ENCODE measurements at regions not wholly inside any gene's neighbourhood (a gene's known extent, or its start where the extent isn't known, plus 50 kb on each side); places are given as distances from the start of the nearest gene placed in this dataset.

- DNase-seq (ENCODE audit: low read depth in 1 of 2, low spot score in 1 of 2): no peak
- H3K4me3 ChIP-seq (replicated peaks; ENCODE audit: insufficient read depth, low read length): no peak overlapping the region
- TF ChIP-seq SPI1 (IDR thresholded peaks at IDR 0.05; ENCODE audit: borderline replicate concordance, low read depth): no peak
- TF ChIP-seq GABPA (IDR thresholded peaks at IDR 0.05; ENCODE audit: low read depth): no peak
- TF ChIP-seq POLR2AphosphoS5 (IDR thresholded peaks at IDR 0.05; ENCODE audit: low read depth): no peak
- no peak overlapping the region for H3K27ac ChIP-seq (replicated peaks)
- H3K27me3 ChIP-seq (ENCODE audit: insufficient read depth, poor library complexity, severe bottlenecking): no peaks in the 10 kb centered on the region
Measured at GRCh38 chr5:112087222-112087621, 330.2 kb upstream of the NREP start.

- no peak overlapping the region for H3K27ac ChIP-seq (replicated peaks)
- no peak for DNase-seq (ENCODE audit: low read depth in 1 of 2, low spot score in 1 of 2)
- H3K27me3 ChIP-seq (ENCODE audit: insufficient read depth, poor library complexity, severe bottlenecking): no peaks in the 10 kb centered on the region
- H3K4me3 ChIP-seq (replicated peaks; ENCODE audit: insufficient read depth, low read length): no peak overlapping the region
- TF ChIP-seq CTCF (IDR thresholded peaks at IDR 0.05; ENCODE audit: insufficient read depth, low read length) (no peak), REST (IDR thresholded peaks at IDR 0.05; ENCODE audit: insufficient replicate concordance, low read depth) (no peak), SPI1 (IDR thresholded peaks at IDR 0.05; ENCODE audit: borderline replicate concordance, low read depth) (no peak), POLR2AphosphoS5 (IDR thresholded peaks at IDR 0.05; ENCODE audit: low read depth) (no peak), GABPA (IDR thresholded peaks at IDR 0.05; ENCODE audit: low read depth) (no peak)
Measured at GRCh38 chr5:112086740-112087139, 329.7 kb upstream of the NREP start.

- Histone ChIP-seq H3K27me3 (ENCODE audit: insufficient read depth, poor library complexity, severe bottlenecking) (no peaks in the 10 kb centered on the region), H3K27ac (replicated peaks) (no peak overlapping the region), H3K4me3 (replicated peaks; ENCODE audit: insufficient read depth, low read length) (no peak overlapping the region)
- DNase-seq (ENCODE audit: low read depth in 1 of 2, low spot score in 1 of 2): no peak
- TF ChIP-seq CTCF (IDR thresholded peaks at IDR 0.05; ENCODE audit: insufficient read depth, low read length) (no peak), SPI1 (IDR thresholded peaks at IDR 0.05; ENCODE audit: borderline replicate concordance, low read depth) (no peak), REST (IDR thresholded peaks at IDR 0.05; ENCODE audit: insufficient replicate concordance, low read depth) (no peak), POLR2AphosphoS5 (IDR thresholded peaks at IDR 0.05; ENCODE audit: low read depth) (no peak), GABPA (IDR thresholded peaks at IDR 0.05; ENCODE audit: low read depth) (no peak)
Measured at GRCh38 chr5:112084149-112084548, 327.2 kb upstream of the NREP start.

- DNase-seq (ENCODE audit: low read depth in 1 of 2, low spot score in 1 of 2): no peak
- no peak overlapping the region for H3K4me3 ChIP-seq (replicated peaks; ENCODE audit: insufficient read depth, low read length)
- TF ChIP-seq POLR2AphosphoS5 (IDR thresholded peaks at IDR 0.05; ENCODE audit: low read depth): no peak
- TF ChIP-seq GABPA (IDR thresholded peaks at IDR 0.05; ENCODE audit: low read depth): no peak
- TF ChIP-seq REST (IDR thresholded peaks at IDR 0.05; ENCODE audit: insufficient replicate concordance, low read depth): no peak
- no peak for TF ChIP-seq CTCF (IDR thresholded peaks at IDR 0.05; ENCODE audit: insufficient read depth, low read length)
- TF ChIP-seq SPI1 (IDR thresholded peaks at IDR 0.05; ENCODE audit: borderline replicate concordance, low read depth): no peak
Measured at GRCh38 chr5:112083623-112084022, 326.6 kb upstream of the NREP start.

More at GRCh38 chr5:112083623-112084022, 326.6 kb upstream of the NREP start:
- H3K27ac ChIP-seq (replicated peaks): no peak overlapping the region
- no peaks in the 10 kb centered on the region for H3K27me3 ChIP-seq (ENCODE audit: insufficient read depth, poor library complexity, severe bottlenecking)
